Skeletal muscle cell (primary cell): ENCODE measurements at regions not wholly inside any gene's neighbourhood (a gene's known extent, or its start where the extent isn't known, plus 50 kb on each side); places are given as distances from the start of the nearest gene placed in this dataset.

Experiments
- DNase-seq: peaks from one replicate; pipeline ENCODE4 v3.0.0-alpha.2; 2010; ENCODE audit warnings: low read depth
- H3K4me3 ChIP-seq: 2 replicates; pipeline ENCODE4 v1.5.1; 2011; ENCODE audit warnings: low read depth, mild to moderate bottlenecking, control low read depth, low read length, moderate library complexity

DNA sequence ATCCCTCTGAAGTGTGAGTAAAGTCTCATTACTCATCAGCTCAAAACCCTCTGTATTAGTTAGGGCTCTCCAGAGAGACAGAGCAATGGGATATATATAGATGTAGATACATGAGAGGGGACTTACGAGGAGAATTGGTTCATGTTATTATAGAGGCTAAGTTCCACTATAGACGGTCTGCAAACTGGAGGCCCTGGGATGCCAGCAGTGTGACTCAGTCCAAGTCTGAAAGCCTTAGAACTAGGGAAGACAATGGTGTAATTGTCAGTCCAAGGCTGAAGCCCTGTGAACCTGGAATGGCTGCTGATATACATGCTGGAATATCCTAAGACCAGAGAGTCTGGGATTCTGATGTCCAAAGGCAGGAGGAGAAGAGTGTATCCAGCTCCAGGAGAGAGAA is 57.3 kb upstream of the CEP83 start:
- DNase-seq: peak; percentile 14
- H3K4me3 ChIP-seq: no peak overlapping the region

DNA sequence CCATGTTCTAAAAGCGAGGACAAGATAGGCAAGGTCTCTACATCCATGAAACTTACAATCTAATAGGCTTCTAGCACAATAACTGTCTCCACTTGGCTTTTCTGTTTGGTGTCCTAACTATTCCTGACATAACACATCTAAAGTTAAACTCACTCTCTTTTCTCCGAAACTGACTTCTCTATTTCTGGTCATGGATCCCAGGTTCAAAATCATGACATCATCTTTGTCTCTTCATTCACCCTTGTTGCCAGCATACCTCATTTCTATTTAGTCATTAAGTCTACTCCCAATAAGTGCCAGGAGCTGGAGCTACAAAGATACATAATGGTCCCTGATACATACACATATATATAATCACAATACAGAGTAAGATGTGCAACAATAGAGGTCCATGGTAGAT is 53.9 kb upstream of the CEP83 start:
- H3K4me3 ChIP-seq: no peak overlapping the region

DNA sequence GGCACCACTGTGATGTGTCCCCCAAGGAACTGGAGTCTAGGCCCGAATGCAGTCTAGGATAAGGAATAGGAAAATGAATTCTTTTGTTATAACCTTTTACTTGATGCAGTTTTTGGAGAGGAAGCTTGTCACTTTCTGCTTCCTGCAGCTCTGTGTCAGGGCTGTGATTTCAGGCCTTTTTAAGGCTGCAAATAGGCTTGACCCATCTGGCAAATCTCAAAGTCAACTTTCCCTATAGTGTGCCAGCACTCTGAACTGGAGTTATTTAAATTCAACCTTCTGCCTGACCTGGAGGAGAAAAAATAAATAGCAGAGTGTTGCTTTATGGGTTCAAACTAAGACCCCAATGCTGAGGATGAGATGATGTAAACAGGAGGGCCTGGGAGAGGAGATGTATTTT is 51.8 kb upstream of the CEP83 start:
- H3K4me3 ChIP-seq: no peak overlapping the region
- DNase-seq: no peak

More for the DNA sequence above, 53.9 kb upstream of the CEP83 start:
- no peak for DNase-seq

DNA sequence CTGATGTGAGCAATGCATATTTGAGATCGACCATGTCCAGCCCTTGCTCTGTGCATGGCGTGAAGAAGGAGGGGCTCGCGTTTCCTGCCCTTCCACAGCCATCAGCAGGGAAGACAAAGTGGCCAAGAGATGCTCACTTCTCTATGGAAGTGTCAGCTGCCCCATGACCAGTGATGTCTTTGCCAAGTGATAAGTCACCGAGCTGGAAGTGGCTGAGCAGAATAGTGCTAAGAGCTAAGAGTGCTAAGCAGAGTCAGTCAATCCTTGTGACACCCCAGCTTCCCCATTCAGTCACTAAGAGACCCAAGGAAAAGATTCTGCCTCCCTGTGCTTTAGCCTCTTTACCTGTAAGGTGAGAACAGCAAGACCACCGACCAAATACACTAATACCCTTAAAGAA is 50.5 kb upstream of the CEP83 start:
- no peak overlapping the region for H3K4me3 ChIP-seq
- DNase-seq: no peak
